ENCODE measurements at regions not wholly inside any gene's neighbourhood (a gene's known extent, or its start where the extent isn't known, plus 50 kb on each side); places are given as distances from the start of the nearest gene placed in this dataset.
"Not testable (repeated sequence)": the region's sequence is repeated elsewhere in the genome, so short reads cannot be mapped to it uniquely, and the experiment has no call there.

- no peak for DNase-seq (ENCODE audit: low read depth, low spot score)
Observed at GRCh38 chr9:106218427-106218826, 524.1 kb downstream of the TMEM38B start.

DNA sequence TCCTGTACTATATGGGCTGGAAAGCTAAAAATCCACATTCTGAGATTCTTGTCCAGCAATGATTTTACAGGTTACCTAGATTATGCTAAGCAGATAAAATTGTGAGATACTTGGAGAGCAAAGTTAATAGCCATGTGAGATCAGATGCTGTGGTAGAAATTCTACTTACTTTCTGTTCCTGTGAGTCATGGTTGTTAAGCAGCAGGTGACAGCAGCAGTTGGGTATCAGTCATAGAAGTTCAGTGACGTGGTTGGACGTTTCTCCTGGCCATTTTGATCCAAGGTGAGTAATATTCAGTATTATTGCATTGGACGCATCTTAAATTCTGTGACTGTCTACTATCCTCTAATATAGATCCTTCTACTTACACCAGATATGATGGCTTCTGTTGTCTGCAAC is 524.5 kb downstream of the TMEM38B start:
- no peak for DNase-seq (ENCODE audit: low read depth, low spot score)

DNA sequence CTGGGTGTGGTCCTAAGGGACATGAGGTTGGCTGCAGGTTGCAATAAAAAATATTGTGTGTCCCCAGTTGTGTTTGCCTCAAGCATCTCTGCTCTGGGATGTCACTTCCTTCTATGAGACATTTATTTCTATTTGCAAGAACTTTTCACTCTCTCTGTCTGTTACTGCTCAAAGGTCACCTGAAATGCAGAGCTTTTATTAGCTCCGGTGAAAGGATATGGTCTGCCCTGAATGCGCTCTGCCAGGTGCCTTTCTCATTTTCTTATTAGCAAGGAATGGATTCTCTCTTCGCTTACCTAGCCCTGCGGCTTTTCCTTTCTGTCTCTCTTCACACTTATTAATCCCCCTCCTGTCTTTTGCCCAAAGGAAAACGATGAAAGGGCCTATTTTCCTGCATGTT is 526.1 kb downstream of the TMEM38B start:
- no peak for DNase-seq (ENCODE audit: low read depth, low spot score)

DNA sequence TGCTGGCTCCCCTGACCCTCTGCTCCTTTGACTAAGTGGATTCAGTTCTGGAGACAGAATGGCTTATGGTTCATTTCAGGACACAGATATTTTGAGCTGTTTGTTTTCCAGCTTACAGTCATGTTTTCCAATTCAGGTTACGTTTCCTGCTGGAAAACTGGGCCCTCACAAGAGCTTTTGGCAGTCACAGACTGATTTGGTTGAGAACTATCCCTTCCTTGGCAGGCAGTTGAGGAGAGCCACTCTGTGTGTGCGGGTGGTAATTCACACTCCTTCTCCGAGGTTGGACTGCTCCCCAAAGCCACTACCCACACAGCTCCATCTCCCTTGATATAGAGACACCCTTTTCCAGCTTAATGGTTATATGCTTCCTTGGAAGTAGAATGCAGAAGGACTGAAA is 534.5 kb downstream of the TMEM38B start:
- no peak for DNase-seq (ENCODE audit: low read depth, low spot score)

GRCh38 chr9:106233116-106233515 is 538.8 kb downstream of the TMEM38B start:
- DNase-seq (ENCODE audit: low read depth, low spot score) = no peak

DNA sequence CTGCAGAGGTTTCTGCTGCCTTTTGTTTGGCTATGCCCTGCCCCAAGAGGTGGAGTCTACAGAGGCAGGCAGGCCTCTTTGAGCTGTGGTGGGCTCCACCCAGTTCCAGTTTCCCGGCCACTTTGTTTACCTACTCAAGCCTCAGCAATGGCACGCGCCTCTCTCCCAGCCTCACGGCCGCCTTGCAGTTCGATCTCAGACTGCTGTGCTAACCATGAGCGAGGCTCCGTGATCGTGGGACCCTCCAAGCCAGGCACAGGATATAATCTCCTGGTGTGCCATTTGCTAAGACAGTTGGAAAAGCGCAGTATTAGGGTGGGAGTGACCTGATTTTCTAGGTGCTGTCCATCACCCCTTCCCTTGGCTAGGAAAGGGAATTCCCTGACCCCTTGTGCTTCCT is 566.6 kb downstream of the TMEM38B start:
- not testable (repeated sequence) for DNase-seq (ENCODE audit: low read depth, low spot score)

DNA sequence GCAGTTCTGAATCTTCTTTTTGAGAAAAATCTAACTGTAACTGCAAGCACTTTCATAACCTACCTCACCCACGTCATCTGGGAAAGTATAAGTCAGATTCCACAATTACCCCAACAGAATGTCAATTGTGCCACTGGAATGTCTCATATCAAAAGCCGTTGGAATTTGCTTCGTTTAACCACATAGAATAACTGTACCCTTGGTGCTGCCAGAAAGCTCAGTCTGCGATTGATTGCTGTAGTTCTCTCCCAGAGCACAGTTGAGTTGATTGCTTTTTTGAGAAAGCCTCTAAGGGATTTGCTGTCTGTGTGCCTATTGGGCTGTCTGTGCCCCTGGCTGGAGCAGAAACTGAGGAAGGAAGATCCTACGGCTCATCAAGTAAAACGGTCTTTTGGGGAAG is 583.6 kb downstream of the TMEM38B start:
- DNase-seq (ENCODE audit: low read depth, low spot score) = no peak

DNA sequence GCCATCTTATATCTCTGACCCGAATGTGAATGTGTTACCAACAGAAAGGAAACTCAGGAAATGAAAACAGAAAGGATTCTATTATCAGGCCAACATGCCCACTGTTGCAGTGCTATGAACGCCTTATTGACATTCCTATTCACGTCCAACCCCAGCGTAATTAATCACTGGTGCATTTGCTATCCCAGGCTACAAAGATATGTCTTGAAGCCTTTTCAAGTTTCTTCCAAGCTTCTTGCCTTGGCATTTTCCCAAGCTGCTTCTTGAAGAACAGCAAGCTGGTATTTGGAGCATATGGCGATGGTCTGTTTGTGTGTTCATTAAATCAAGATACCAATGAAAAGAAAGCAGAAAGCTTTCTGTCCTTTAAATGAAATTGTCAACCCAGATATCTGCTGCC is 579.2 kb upstream of the ZNF462 start:
- DNase-seq (ENCODE audit: low read depth, low spot score) = no peak

DNA sequence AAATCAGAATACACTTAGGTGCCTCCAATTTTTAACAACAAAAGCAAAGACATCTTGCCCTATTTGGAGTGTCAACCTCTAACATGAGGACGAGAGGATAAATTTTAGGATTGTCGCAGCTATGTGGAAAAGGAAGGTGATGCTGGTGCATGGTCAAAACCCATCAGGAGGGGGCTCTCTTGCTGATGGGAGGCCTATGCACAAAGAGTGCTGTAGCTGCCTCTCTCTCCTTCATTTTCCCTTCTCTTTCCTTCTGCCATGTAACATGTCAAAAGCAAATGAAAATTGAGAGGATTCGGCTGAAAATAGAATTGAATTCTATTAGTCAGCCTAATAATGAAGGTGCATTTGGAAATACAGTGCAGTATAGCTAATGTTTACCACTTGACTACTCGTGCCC is 578.7 kb upstream of the ZNF462 start:
- DNase-seq (ENCODE audit: low read depth, low spot score) = no peak

DNA sequence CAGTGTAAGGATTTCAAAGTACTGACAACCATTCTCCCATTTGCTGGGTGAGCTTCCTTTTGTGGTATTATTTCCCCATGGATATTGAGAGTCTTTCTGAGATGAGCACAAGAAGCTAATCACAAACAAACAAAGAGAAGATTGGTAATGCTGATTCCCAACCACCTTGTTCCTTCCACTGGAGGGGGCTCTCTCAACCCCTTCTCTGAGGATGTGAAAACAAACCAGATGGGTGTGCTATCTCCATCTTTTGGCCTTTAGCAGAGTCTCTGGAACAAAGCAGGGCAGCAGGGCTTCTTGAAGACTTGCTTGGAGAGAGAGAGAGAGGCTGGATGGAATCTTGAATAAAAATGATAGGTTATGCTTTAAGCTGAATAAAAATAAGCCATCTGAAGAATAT is 576.7 kb upstream of the ZNF462 start:
- no peak for DNase-seq (ENCODE audit: low read depth, low spot score)

DNA sequence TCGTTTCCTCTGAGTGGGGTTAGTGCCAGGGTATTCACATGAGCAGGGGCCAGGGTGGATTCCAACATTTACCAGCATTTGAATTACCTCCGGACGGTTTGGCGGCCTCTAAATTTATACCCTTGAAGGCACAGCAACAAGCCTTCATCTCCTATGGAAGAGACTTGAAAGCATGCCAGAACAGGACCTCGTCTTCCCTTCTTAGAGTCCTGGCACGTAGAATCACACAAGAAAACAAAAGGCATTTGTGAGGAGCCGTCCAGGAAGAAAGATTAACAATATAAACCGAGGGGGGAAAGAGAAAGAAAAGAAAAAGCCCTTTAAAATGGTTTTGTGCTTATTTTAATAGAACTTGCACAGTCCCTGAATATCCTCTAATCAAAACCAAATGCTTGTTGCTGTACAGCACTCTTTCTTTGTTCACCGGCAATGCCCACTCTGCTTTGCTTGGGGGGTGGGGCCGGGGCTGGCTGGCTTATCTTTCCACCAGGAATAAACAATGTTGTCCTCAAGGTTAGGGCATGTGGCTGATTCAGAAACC is 575.8 kb upstream of the ZNF462 start:
- no peak for DNase-seq (ENCODE audit: low read depth, low spot score)

DNA sequence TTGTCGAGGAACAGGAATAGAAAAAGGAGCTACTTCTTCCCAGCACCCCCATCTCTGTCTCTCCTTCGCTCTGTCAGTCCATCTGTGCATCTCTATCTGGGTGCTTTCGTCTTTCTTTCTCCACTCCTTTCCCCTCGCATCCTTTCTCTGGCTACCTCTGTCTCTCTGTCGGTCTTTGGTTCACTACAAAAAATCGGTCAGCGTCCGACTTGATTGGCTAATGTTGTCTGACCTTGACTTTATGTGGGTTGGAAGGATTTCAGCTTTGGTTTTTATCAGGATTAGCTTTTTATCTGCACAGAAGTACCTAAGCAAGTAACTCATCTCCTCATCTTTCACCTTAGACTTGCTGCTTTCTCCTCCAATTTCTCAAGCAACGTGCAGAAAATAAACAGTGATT is 575.2 kb upstream of the ZNF462 start:
- DNase-seq (ENCODE audit: low read depth, low spot score) = no peak

DNA sequence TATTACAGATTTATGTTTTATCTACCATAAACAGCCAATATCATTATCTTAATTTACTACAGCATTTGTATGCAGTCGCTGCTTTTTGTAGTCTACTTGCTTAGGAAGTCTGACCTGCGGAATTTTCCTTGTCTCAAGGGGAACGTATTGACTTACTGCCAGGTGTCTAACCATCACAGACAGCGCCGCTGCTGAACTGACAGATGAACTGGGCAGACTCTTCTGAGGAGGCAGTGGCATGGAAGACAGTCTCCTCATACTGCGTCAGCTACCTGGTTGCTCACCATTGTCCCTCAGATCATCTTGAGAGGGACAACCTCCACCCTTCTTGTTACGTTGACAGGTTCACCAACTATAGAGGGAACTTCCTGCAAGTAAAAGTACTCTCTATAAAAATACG is 574.3 kb upstream of the ZNF462 start:
- no peak for DNase-seq (ENCODE audit: low read depth, low spot score)

DNA sequence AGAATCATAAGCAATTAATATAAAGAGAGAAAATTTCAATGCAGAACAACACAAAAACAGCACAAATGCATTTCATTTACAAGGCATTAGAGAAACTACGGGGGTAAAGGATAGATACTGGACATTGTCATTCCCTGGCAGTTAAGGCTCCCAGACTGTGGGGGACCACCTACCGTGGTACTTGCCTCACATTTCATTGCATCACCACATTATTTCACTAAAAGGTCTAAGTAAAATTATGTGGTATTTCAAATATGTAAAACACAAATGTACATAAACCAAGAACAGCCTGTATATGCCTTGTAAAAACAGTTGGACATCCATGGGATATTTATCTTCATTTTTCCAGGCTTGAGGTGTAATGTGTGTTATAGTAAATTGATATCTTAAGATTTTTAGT is 571.2 kb upstream of the ZNF462 start:
- DNase-seq (ENCODE audit: low read depth, low spot score) = no peak

GRCh38 chr9:106296426-106296825 is 566.5 kb upstream of the ZNF462 start:
- DNase-seq (ENCODE audit: low read depth, low spot score) = no peak

DNA sequence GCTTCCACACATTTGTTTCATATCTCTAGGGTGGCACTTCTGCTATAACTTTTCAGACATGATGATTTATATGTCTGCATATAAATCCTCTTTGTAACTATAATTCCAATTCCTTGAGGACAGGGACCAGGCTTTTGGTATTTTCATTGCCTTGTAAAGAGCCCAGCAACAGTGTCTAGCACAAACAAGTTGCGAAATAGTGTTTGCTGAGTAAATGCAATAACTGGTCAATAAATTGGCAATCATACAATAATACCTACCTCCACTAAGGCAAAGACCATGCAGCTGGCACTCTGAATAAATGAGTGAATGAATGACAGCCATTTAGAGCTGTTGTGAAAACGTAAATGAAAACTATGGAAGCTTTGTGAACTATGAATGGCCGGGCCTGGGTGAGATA is 564.0 kb upstream of the ZNF462 start:
- DNase-seq (ENCODE audit: low read depth, low spot score) = no peak

DNA sequence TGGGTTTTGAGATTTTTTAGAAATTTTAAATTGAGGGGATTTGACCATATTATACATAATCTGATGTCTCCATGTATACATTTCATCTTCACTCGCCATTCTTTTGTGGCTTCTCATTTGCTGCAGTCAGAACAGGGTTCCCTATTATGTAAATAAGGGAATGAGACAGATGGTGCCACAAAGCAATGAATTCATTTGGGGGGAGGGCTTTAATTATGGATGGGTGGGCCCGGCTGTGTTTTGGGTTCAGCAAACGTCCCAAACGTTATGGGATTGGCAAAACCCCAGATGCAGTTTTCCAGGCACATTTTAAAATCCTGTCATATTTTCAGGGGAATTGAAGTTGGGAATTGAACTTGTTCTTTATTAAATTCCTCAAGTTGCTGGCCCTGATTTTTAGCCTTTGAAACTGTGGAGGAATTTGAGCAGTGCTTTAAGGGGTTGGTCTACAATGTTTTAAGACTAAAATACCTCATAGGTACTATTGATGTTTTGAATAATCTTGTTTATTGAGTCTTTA is 558.5 kb upstream of the ZNF462 start:
- DNase-seq (ENCODE audit: low read depth, low spot score) = no peak

DNA sequence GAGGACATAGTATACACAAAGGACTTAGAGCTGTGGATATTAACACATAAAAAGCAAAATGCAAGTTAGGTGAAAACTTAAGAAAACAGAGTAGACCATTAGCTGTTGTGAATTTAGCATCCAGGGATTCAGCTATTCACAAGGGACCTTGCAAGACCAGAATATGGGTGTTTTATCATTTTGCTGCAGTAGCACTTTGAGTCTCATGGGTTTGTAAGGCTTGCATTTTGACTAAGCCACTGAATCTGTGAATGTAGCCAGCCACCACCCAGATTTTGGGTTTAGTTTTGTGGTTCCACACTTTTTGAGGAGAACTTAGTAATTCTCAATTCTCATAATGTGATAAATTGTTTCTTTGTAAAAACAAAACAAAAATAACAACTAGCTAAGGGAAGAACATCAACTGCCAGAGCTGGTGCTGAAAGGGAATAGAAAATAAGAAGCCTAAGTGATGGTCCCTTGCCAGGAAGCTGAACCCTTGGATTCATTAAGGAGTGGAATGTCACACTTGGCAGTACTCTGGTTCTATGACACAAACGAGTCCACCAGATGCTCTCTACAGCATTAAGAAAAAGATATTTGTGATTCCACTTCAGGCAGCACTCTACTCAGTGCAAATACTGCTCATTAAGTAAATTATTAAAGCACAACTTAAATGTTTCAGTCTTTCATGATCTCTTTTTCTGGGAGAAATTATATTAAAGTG is 557.4 kb upstream of the ZNF462 start:
- no peak for DNase-seq (ENCODE audit: low read depth, low spot score)

- no peak for DNase-seq (ENCODE audit: low read depth, low spot score)
Observed at GRCh38 chr9:106307670-106308069, 555.3 kb upstream of the ZNF462 start.

GRCh38 chr9:106309925-106310324 is 553.0 kb upstream of the ZNF462 start:
- no peak for DNase-seq (ENCODE audit: low read depth, low spot score)

GRCh38 chr9:106310782-106311181 is 552.2 kb upstream of the ZNF462 start:
- DNase-seq (ENCODE audit: low read depth, low spot score) = no peak

GRCh38 chr9:106312906-106313305 is 550.1 kb upstream of the ZNF462 start:
- no peak for DNase-seq (ENCODE audit: low read depth, low spot score)

DNA sequence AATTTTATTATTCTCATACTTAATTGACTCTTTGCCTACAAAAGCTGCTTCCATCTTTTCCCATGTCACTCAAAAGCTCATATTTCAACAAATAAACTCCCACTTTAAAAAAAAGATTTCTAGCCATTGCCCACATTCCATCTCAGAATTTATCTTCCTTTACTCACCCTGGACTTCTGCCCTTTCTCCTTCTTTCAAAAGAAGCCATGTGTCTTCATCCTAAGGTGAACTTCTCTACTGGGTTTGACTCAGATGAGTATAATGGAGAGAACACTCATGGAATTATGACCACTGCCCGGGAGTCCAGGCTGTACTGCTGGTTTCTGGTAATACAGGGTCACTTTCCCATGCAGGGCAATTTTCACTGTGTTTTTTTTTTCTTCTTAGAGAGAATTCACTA is 548.5 kb upstream of the ZNF462 start:
- no peak for DNase-seq (ENCODE audit: low read depth, low spot score)
